ENCODE measurements at regions not wholly inside any gene's neighbourhood (a gene's known extent, or its start where the extent isn't known, plus 50 kb on each side); places are given as distances from the start of the nearest gene placed in this dataset.

DNA sequence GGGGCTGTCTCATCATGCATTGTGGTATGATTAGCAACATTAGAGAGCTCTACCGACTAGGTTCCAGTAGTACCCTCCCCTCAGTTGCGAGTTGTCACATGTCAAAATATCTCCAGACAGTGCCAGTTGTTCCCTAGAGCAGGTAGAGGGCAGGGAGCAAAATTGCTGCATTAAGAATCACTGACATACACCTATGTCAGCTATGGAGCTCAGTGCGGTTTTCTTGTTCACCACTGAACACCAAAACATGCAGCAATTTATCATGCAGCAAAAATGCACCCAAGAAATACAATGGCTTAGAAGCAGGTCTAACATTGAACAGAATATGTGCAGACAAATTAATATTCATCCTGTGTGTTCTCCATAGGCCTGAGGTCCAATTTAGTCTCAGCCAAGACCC lies 186.9 kb upstream of the STARD13 start (continued):
- TF ChIP-seq RXRA (IDR thresholded peaks at IDR 0.05), result no peak
- TF ChIP-seq RAD21 (IDR thresholded peaks at IDR 0.05), result no peak

GRCh38 chr13:33479105-33479504 lies 193.6 kb upstream of the STARD13 start:
- H3K9me3 ChIP-seq (ENCODE audit: control insufficient read depth in 4 of 4, low read length in 3 of 4), result peaks cover 0 to 10% (median 2%) of the 10 kb centered on the region in 4 donors
- no peaks in the 10 kb centered on the region for H3K27me3 ChIP-seq (ENCODE audit: control insufficient read depth in 4 of 4, insufficient read depth in 4 of 4, low read length in 3 of 4)
- H3K9ac ChIP-seq (ENCODE audit: low read depth in 1 of 2, low read length in 2 of 2), result no peak overlapping the region
- TF ChIP-seq JUND (IDR thresholded peaks at IDR 0.05) (no peak), HNF4G (IDR thresholded peaks at IDR 0.05) (no peak), HNF4A (conservative IDR thresholded peaks at IDR 0.05) (no peak), FOXA1 (IDR thresholded peaks at IDR 0.05) (no peak), NR2F2 (IDR thresholded peaks at IDR 0.05) (no peak), RXRA (IDR thresholded peaks at IDR 0.05) (no peak), EGR1 (IDR thresholded peaks at IDR 0.05; ENCODE audit: low read depth in 2 of 2) (no peak), CTCF (IDR thresholded peaks at IDR 0.05; ENCODE audit: low read depth, low read length, missing input control) (no peak), MAX (IDR thresholded peaks at IDR 0.05) (no peak), ZBTB33 (IDR thresholded peaks at IDR 0.05) (no peak)
- WGBS, result 90% methylated on average over 4 of the region's 4 CpGs
- no peak overlapping the region for H3K4me3 ChIP-seq (ENCODE audit: low read depth in 1 of 3, low read length in 3 of 3)
- DNase-seq (ENCODE audit: low spot score), result no peak
- H3K36me3 ChIP-seq (ENCODE audit: control insufficient read depth in 4 of 4, insufficient read depth in 3 of 4, low read depth in 1 of 4, low read length in 3 of 4), result no peaks in the 10 kb centered on the region
- no peaks in the 10 kb centered on the region for H3K4me1 ChIP-seq (ENCODE audit: control insufficient read depth in 4 of 4, insufficient read depth in 4 of 4, low read length in 3 of 4)
- no peak overlapping the region for H3K27ac ChIP-seq (ENCODE audit: low read depth in 1 of 2, low read length in 2 of 2)

DNA sequence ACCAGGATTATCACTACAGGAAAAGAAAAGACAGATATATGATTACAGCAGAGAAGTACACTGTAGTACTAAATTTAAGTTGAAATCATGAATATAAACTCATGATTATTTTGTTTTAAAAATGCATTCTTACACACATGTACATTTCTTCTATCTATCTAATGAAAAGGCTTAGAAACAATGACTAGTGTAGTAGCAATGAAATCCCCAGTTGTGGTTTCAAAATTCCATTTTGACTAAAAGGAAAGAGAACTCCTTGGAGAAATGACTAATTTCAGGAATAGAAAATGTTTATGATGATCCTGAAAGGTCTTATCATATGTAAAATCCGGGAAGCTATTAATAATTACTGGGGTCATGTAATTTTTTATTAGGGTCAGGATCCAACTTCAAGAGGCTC lies 195.0 kb upstream of the STARD13 start:
- H3K9me3 ChIP-seq (ENCODE audit: control insufficient read depth in 4 of 4, low read length in 3 of 4), result peaks cover 2 to 18% (median 3%) of the 10 kb centered on the region in 4 donors
- no peaks in the 10 kb centered on the region for H3K27me3 ChIP-seq (ENCODE audit: control insufficient read depth in 4 of 4, insufficient read depth in 4 of 4, low read length in 3 of 4)
- H3K4me1 ChIP-seq (ENCODE audit: control insufficient read depth in 4 of 4, insufficient read depth in 4 of 4, low read length in 3 of 4), result no peaks in the 10 kb centered on the region
- H3K4me3 ChIP-seq (ENCODE audit: low read depth in 1 of 3, low read length in 3 of 3), result no peak overlapping the region
- no peak overlapping the region for H3K9ac ChIP-seq (ENCODE audit: low read depth in 1 of 2, low read length in 2 of 2)
- H3K27ac ChIP-seq (ENCODE audit: low read depth in 1 of 2, low read length in 2 of 2), result no peak overlapping the region
- 89% methylated on average over 1 of the region's 1 CpG for WGBS
- no peaks in the 10 kb centered on the region for H3K36me3 ChIP-seq (ENCODE audit: control insufficient read depth in 4 of 4, insufficient read depth in 3 of 4, low read depth in 1 of 4, low read length in 3 of 4)
- no peak for DNase-seq (ENCODE audit: low spot score)
- TF ChIP-seq, protein P1, sequence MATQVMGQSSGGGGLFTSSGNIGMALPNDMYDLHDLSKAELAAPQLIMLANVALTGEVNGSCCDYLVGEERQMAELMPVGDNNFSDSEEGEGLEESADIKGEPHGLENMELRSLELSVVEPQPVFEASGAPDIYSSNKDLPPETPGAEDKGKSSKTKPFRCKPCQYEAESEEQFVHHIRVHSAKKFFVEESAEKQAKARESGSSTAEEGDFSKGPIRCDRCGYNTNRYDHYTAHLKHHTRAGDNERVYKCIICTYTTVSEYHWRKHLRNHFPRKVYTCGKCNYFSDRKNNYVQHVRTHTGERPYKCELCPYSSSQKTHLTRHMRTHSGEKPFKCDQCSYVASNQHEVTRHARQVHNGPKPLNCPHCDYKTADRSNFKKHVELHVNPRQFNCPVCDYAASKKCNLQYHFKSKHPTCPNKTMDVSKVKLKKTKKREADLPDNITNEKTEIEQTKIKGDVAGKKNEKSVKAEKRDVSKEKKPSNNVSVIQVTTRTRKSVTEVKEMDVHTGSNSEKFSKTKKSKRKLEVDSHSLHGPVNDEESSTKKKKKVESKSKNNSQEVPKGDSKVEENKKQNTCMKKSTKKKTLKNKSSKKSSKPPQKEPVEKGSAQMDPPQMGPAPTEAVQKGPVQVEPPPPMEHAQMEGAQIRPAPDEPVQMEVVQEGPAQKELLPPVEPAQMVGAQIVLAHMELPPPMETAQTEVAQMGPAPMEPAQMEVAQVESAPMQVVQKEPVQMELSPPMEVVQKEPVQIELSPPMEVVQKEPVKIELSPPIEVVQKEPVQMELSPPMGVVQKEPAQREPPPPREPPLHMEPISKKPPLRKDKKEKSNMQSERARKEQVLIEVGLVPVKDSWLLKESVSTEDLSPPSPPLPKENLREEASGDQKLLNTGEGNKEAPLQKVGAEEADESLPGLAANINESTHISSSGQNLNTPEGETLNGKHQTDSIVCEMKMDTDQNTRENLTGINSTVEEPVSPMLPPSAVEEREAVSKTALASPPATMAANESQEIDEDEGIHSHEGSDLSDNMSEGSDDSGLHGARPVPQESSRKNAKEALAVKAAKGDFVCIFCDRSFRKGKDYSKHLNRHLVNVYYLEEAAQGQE (IDR thresholded peaks at IDR 0.05), result no peak
- TF ChIP-seq TAF1 (conservative IDR thresholded peaks at IDR 0.05) (no peak), NR2F2 (IDR thresholded peaks at IDR 0.05) (no peak), CTCF (IDR thresholded peaks at IDR 0.05; ENCODE audit: low read depth, low read length, missing input control) (no peak), YY1 (IDR thresholded peaks at IDR 0.05) (no peak), JUND (IDR thresholded peaks at IDR 0.05) (no peak), EGR1 (IDR thresholded peaks at IDR 0.05; ENCODE audit: low read depth in 2 of 2) (no peak), MAX (IDR thresholded peaks at IDR 0.05) (no peak), RXRA (IDR thresholded peaks at IDR 0.05) (no peak), HNF4A (conservative IDR thresholded peaks at IDR 0.05) (no peak), ZBTB33 (IDR thresholded peaks at IDR 0.05) (no peak), FOXA1 (IDR thresholded peaks at IDR 0.05) (no peak), HNF4G (IDR thresholded peaks at IDR 0.05) (no peak), RAD21 (IDR thresholded peaks at IDR 0.05) (no peak), SP1 (IDR thresholded peaks at IDR 0.05) (no peak), FOXA2 (IDR thresholded peaks at IDR 0.05) (no peak)
- TF ChIP-seq, protein P2, sequence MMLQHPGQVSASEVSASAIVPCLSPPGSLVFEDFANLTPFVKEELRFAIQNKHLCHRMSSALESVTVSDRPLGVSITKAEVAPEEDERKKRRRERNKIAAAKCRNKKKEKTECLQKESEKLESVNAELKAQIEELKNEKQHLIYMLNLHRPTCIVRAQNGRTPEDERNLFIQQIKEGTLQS (IDR thresholded peaks at IDR 0.05), result no peak
